HG02981 (cell line): ENCODE measurements at regions not wholly inside any gene's neighbourhood (a gene's known extent, or its start where the extent isn't known, plus 50 kb on each side); places are given as distances from the start of the nearest gene placed in this dataset.

Experiments used
- ATAC-seq: cut with Tn5 transposase; IDR thresholded peaks from one replicate; pipeline ENCODE4 v1.9.1; 2021; ENCODE audit warnings: mild to moderate bottlenecking, moderate library complexity; ENCODE audit not compliant: unreplicated experiment

DNA sequence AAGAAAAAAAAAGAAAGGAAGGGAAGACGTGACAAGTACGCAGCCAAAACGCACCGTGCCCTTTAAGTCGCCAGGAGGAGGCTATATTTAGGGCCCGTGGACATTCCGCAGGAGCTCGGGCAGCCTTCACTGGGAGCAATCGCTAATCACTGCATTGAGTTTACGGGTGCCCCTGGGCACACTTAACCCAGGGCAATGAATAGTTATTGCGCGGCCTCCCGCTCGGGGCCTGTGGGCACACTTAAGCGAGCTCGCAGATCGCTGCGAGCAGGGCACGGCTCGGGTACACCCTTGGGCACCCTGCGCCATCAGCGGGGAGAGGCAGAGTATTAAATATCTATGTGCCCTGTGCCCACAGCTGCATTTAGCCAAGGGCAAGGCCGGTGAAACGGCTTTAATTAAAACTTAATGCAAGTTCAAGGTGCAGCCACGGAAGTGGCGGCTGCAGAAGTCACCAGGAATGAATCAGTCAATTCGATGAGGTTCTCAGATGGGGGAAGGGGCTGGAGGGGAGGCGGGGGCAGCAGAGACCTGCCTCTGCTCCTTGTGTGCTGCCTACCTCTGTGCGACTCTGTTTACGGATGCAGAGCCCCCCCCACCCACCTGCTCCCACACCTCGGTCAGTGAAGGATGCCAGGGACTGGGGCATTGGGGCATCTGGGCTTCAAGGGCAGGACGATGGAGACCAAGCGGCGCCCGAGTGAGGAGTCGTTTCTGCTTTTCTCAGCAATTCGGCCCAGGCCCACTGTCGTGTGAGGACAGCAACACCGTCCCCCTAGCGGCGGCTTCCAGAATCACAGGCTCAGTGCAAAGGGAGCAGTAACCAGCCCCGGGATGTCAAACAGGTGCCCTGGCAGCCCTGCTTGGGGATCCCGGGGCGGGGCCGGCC is 51.8 kb upstream of the TARDBP start:
- ATAC-seq: peak; percentile 40

DNA sequence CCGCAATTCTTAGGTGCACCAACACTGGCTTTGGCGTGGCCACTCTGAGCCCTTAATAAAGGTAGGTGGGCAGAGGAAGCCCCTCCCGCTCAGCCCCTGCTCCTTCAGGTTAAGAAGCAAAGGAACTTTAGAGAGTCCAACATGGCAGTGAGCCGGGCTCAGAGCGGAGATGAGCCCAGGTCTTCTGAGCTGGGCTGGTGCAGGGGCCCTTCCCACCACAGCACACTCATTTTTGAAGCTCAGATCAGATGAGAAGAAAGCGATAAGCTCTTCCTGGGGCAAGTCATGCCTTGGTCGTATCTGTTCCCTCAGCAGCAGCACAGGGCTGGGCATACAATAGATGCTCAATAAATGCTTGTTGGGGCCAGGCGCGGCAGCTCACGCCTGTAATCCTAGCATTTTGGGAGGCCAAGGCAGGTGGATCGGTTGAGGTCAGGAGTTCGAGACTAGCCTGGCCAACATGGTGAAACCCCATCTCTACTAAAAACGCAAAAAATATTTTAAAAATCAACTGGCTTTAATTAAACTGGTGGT is 51.1 kb upstream of the TARDBP start:
- no peak for ATAC-seq

DNA sequence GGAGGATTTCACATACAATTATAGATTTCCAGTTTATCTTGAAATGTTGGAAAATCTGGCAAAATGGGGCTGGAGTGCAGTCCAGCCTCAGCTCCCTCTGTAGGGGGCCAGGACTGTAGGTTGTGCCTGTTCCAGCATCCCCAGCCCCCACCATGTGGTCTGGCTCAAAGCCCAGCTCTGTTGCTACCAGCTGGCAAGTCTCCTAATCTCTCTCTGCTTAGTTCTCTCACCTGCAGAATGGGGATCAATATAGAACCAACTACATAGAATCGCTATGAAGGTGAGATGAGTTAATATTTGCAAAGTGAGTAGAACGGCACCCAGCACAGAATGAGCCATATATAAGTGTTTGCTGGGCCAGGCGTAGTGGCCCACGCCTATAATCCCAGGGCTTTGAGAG is 50.0 kb upstream of the TARDBP start:
- no peak for ATAC-seq
